ENCODE measurements at regions not wholly inside any gene's neighbourhood (a gene's known extent, or its start where the extent isn't known, plus 50 kb on each side); places are given as distances from the start of the nearest gene placed in this dataset.

- peak; percentile 80 for DNase-seq (ENCODE audit: low read depth, low spot score)
Observed at GRCh38 chr7:47724335-47724982, 142.5 kb upstream of the TNS3 start.

- no peak for DNase-seq (ENCODE audit: low read depth, low spot score)
Observed at GRCh38 chr7:47722126-47722525, 140.2 kb upstream of the TNS3 start.

GRCh38 chr7:47721670-47722069, 139.8 kb upstream of the TNS3 start:
- DNase-seq (ENCODE audit: low read depth, low spot score) = no peak

- no peak for DNase-seq (ENCODE audit: low read depth, low spot score)
Observed at GRCh38 chr7:47720907-47721244, 139.0 kb upstream of the TNS3 start.

GRCh38 chr7:47720141-47720906, 138.4 kb upstream of the TNS3 start:
- DNase-seq (ENCODE audit: low read depth, low spot score) = peak; percentile 21

- no peak for DNase-seq (ENCODE audit: low read depth, low spot score)
Observed at GRCh38 chr7:47719675-47720074, 137.8 kb upstream of the TNS3 start.

GRCh38 chr7:47715631-47716068, 133.7 kb upstream of the TNS3 start:
- DNase-seq (ENCODE audit: low read depth, low spot score) = no peak

GRCh38 chr7:47714669-47715607, 133.0 kb upstream of the TNS3 start:
- DNase-seq (ENCODE audit: low read depth, low spot score) = no peak

GRCh38 chr7:47713595-47713994, 131.7 kb upstream of the TNS3 start:
- no peak for DNase-seq (ENCODE audit: low read depth, low spot score)

- no peak for DNase-seq (ENCODE audit: low read depth, low spot score)
Observed at GRCh38 chr7:47712416-47712815, 130.5 kb upstream of the TNS3 start.

GRCh38 chr7:47711776-47712175, 129.9 kb upstream of the TNS3 start:
- no peak for DNase-seq (ENCODE audit: low read depth, low spot score)

GRCh38 chr7:47710201-47710935, 128.5 kb upstream of the TNS3 start:
- DNase-seq (ENCODE audit: low read depth, low spot score) = peak; percentile 53

GRCh38 chr7:47709451-47709850, 127.5 kb upstream of the TNS3 start:
- DNase-seq (ENCODE audit: low read depth, low spot score) = no peak

GRCh38 chr7:47709051-47709450, 127.1 kb upstream of the TNS3 start:
- no peak for DNase-seq (ENCODE audit: low read depth, low spot score)

- no peak for DNase-seq (ENCODE audit: low read depth, low spot score)
Observed at GRCh38 chr7:47707583-47707982, 125.7 kb upstream of the TNS3 start.

GRCh38 chr7:47704936-47705335, 123.0 kb upstream of the TNS3 start:
- DNase-seq (ENCODE audit: low read depth, low spot score) = no peak

GRCh38 chr7:47702080-47702479, 120.2 kb upstream of the TNS3 start:
- no peak for DNase-seq (ENCODE audit: low read depth, low spot score)

- no peak for DNase-seq (ENCODE audit: low read depth, low spot score)
Observed at GRCh38 chr7:47698386-47698785, 116.5 kb upstream of the TNS3 start.

GRCh38 chr7:47697543-47697942, 115.6 kb upstream of the TNS3 start:
- DNase-seq (ENCODE audit: low read depth, low spot score) = no peak

- no peak for DNase-seq (ENCODE audit: low read depth, low spot score)
Observed at GRCh38 chr7:47696152-47696710, 114.3 kb upstream of the TNS3 start.

- DNase-seq (ENCODE audit: low read depth, low spot score) = peak; percentile 27
Observed at GRCh38 chr7:47693216-47693615, 111.3 kb upstream of the TNS3 start.

All from astrocyte of the hippocampus (primary cell).